Body of pancreas (tissue), 4 donors: ENCODE measurements at regions not wholly inside any gene's neighbourhood (a gene's known extent, or its start where the extent isn't known, plus 50 kb on each side); places are given as distances from the start of the nearest gene placed in this dataset.
"Not testable (repeated sequence)": the region's sequence is repeated elsewhere in the genome, so short reads cannot be mapped to it uniquely, and the experiment has no call there.

Experiments
- ATAC-seq: fragments of 150-250 bp; one replicate; pipeline ENCODE4 v1.9.1; 2016
- DNase-seq, 4 donors: peaks; one replicate each; pipeline ENCODE4 v3.0.0-alpha.2; 2019
- H3K27ac ChIP-seq, 4 donors: fragments of 200-600 bp; sonication (generic); 1 replicate in 3 of 4; 2 replicates in 1 of 4; pipeline versions ENCODE4 v1.5.1 to v1.6.1; 2016 to 2019; ENCODE audit warnings: mild to moderate bottlenecking in 1 of 4, mixed read lengths in 1 of 4, moderate library complexity in 1 of 4
- H3K27me3 ChIP-seq, 2 donors: fragments of 200-600 bp; sonication (generic); one replicate each; pipeline ENCODE4 v1.6.0; 2016; ENCODE audit warnings: mild to moderate bottlenecking in 1 of 2
- H3K36me3 ChIP-seq, 2 donors: fragments of 200-600 bp; sonication (generic); replicated peaks in 1 of 2; 2 replicates each; pipeline ENCODE4 v1.5.1; 2016; ENCODE audit warnings: low read depth in 2 of 2; ENCODE audit not compliant: insufficient read depth in 1 of 2
- H3K4me1 ChIP-seq: fragments of 200-600 bp; sonication (generic); one replicate; pipeline ENCODE4 v1.6.0; 2016
- H3K4me3 ChIP-seq, 2 donors: fragments of 200-600 bp; sonication (generic); 1 replicate in 1 of 2; 2 replicates in 1 of 2; pipeline ENCODE4 v1.5.1; 2016 to 2019
- H3K9me3 ChIP-seq, 3 donors: fragments of 200-600 bp; sonication (generic); 1 replicate in 2 of 3; 2 replicates in 1 of 3; pipeline ENCODE4 v1.5.1; 2016
- POLR2A ChIP-seq, 3 donors: fragments of 450-650 bp; IDR thresholded peaks; one replicate each; pipeline ENCODE4 v1.6.1; 2016; ENCODE audit warnings: antibody characterized with exemption in 3 of 3, mild to moderate bottlenecking in 2 of 3
- WGBS, 2 donors: methylation state at CpG; one replicate each; pipeline ENCODE4 v1.1.5; 2017; 5-methylcytosine and 5-hydroxymethylcytosine counted together
- intact Hi-C: fragments of 100-400 bp; cut with DNase I; formaldehyde crosslinking; loops from one replicate; pipeline ENCODE4 v1.15.1; 2023
- TF ChIP-seq, protein P1 (sequence below), 7 experiments: fragments of 450-650 bp in 4 of 7; fragments of 200-600 bp in 3 of 7; sonication (generic) in 3 of 7; IDR thresholded peaks; one replicate each; pipeline ENCODE4 v1.5.1; 2016 to 2019; ENCODE audit warnings: antibody characterized with exemption in 7 of 7

DNA sequence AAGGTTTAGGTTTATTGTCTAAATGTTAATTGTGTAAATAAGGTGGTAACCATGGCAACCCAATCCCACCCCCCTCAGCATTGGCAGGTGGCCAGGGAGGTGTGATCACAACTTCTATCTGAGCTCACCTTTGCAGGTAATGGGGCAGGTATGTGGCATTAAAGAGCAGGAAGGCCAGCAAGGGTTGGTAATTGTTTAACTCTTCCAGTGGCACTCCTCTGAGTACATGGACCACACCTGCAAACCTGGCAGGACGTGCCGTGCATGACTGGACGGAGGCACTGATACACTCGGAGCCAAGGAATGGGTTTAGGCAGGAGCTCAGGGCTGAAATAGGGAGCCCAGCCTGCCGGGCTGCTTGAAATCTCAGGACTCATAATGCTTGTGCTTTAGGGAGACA, 107.0 kb upstream of the BMP2 start:
- H3K36me3 ChIP-seq: no peaks in the 10 kb centered on the region
- TF ChIP-seq POLR2A (IDR thresholded peaks at IDR 0.05): no peak
- TF ChIP-seq, protein P1, sequence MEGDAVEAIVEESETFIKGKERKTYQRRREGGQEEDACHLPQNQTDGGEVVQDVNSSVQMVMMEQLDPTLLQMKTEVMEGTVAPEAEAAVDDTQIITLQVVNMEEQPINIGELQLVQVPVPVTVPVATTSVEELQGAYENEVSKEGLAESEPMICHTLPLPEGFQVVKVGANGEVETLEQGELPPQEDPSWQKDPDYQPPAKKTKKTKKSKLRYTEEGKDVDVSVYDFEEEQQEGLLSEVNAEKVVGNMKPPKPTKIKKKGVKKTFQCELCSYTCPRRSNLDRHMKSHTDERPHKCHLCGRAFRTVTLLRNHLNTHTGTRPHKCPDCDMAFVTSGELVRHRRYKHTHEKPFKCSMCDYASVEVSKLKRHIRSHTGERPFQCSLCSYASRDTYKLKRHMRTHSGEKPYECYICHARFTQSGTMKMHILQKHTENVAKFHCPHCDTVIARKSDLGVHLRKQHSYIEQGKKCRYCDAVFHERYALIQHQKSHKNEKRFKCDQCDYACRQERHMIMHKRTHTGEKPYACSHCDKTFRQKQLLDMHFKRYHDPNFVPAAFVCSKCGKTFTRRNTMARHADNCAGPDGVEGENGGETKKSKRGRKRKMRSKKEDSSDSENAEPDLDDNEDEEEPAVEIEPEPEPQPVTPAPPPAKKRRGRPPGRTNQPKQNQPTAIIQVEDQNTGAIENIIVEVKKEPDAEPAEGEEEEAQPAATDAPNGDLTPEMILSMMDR (IDR thresholded peaks at IDR 0.05): no peak
- H3K4me1 ChIP-seq: no peaks in the 10 kb centered on the region
- peak; percentile 78 for ATAC-seq
- no peaks in the 10 kb centered on the region for H3K9me3 ChIP-seq
- WGBS, 2 donors: 56 to 83% methylated on average over 4 to 5 of the region's 5 CpGs
- no peaks in the 10 kb centered on the region for H3K27me3 ChIP-seq
- peak; percentile 13 to 29 (median 17) for DNase-seq
- H3K27ac ChIP-seq: peak overlapping the region in 1 of 4 donors; percentile 30
- intact Hi-C loops: no loop called here
- no peak overlapping the region for H3K4me3 ChIP-seq

DNA sequence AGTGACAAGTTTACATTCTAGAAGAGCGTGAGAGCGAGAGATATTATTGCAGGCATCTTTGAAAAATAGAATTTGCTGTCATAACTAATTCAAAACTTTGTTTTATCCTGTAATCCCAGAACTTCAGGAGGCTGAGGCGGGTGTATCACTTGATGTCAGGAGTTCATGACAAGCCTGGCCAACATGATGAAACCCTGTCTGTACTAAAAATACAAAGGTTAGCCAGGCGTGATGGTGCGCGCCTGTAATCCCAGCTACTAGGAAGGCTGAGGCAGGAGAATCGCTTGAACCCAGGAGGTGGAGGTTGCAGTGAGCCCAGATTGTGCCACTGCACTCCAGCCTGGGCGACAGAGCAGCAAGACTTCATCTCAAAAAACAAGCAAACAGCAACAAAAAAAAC, 108.6 kb upstream of the BMP2 start:
- DNase-seq, intact Hi-C loops, H3K9me3 ChIP-seq, H3K4me1 ChIP-seq, H3K4me3 ChIP-seq, ATAC-seq, H3K27me3 ChIP-seq, H3K27ac ChIP-seq, H3K36me3 ChIP-seq: not testable (repeated sequence)
- 93 to 97% methylated on average over 8 of the region's 8 CpGs for WGBS, 2 donors

DNA sequence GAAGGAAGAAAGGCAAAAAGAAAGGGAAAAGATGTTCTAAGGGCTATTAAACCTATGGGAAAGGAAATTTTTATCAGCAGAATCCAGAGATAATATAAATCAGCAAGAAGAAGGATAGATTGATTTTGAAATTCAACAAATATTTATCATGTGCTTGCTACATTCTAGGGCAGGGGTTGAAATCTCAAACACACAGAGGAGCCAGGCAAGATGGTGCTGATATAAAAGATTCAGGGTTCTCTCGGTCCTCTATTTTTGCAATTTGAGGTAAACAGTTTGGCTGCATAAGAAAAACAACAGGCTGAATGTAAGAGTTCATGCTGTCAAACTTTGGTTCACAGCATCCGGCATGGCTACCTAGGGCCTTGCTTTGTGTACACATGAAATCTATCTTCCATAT, 109.6 kb upstream of the BMP2 start:
- Histone ChIP-seq H3K4me1 (peaks cover 5% of the 10 kb centered on the region), H3K36me3 (no peaks in the 10 kb centered on the region), H3K4me3 (no peak overlapping the region), H3K27me3 (no peaks in the 10 kb centered on the region), H3K27ac (no peak overlapping the region), H3K9me3 (no peaks in the 10 kb centered on the region)
- intact Hi-C loops: no loop called here
- ATAC-seq (no peak), DNase-seq (no peak)
- TF ChIP-seq, protein P1 (IDR thresholded peaks at IDR 0.05): no peak
- TF ChIP-seq POLR2A (IDR thresholded peaks at IDR 0.05): no peak
- WGBS, 2 donors: 93 to 96% methylated on average over 2 of the region's 2 CpGs

DNA sequence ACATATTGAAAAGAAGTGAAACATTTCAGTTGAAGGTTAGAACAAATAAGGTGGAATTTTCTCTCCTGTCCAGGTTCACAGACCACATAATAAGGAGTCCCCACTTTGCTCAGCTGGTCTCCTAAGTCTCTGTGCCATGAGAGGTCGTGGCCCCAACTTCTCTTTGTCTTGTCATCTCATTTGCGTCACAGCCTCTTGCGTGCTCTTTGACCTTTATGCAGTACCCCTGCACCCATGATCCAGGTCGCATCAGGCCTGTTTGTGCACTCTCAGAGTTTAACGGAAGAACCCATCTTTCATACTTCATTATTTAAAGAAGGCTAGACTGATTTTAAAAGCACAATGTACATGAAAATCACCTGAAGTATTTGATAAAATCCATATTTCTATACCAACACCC, 110.4 kb upstream of the BMP2 start:
- 86 to 88% methylated on average over 5 of the region's 5 CpGs for WGBS, 2 donors
- no peak for TF ChIP-seq POLR2A (IDR thresholded peaks at IDR 0.05)
- TF ChIP-seq, protein P1 (IDR thresholded peaks at IDR 0.05): no peak
- intact Hi-C loops: no loop called here
- H3K4me3 ChIP-seq: no peak overlapping the region
- H3K36me3 ChIP-seq: no peaks in the 10 kb centered on the region
- no peak for ATAC-seq
- no peaks in the 10 kb centered on the region for H3K9me3 ChIP-seq
- no peak for DNase-seq
- H3K27ac ChIP-seq: no peak overlapping the region
- H3K27me3 ChIP-seq: no peaks in the 10 kb centered on the region
- peaks cover 5% of the 10 kb centered on the region for H3K4me1 ChIP-seq

DNA sequence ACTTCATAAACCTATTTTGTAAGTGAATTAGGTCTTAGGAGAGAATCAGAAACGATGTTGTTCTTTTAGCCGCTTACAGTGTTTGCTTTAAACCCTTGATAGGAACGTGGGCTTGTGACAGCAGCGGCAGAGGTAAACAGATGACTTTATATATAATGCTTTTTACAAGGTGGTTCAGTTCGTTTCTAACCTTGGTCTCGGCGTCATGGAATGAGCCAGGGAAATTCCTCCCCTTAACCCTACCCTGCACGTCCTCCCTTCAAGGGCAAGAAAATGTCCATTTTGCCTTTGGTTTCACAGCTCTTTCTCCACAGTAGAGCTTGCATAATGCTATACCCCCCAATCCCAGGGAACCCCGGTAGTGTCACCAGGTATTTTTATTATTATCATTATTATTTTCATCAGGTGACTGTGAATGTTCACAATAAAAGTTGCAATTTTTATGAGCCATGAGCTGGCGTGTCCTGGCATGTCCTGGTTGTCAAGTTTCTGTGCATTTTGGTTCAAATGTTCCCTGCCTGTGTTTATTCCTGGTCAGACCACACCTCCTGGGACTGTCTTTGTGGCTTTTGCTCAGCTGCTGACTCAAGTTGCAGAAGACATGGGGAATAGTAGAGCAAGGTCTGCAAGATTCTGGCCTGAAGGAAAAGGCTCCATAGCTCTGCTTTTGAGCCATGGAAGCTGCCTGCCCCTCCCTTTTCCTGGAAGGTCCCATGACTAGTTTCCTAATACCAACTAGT, 112.8 kb upstream of the BMP2 start:
- DNase-seq (no peak), ATAC-seq (no peak)
- Histone ChIP-seq H3K36me3 (no peaks in the 10 kb centered on the region), H3K27ac (no peak overlapping the region), H3K4me3 (no peak overlapping the region), H3K27me3 (no peaks in the 10 kb centered on the region), H3K9me3 (no peaks in the 10 kb centered on the region), H3K4me1 (peaks cover 5% of the 10 kb centered on the region)
- intact Hi-C loops: no loop called here
- TF ChIP-seq POLR2A (IDR thresholded peaks at IDR 0.05): no peak
- TF ChIP-seq, protein P1 (IDR thresholded peaks at IDR 0.05): no peak
- WGBS, 2 donors: 37 to 44% methylated on average over 10 of the region's 10 CpGs
